GM12892 (cell line): ENCODE measurements at regions not wholly inside any gene's neighbourhood (a gene's known extent, or its start where the extent isn't known, plus 50 kb on each side); places are given as distances from the start of the nearest gene placed in this dataset.

Source experiments
- DNase-seq: peaks from one replicate; pipeline ENCODE4 v3.0.0; 2011; ENCODE audit not compliant: insufficient read length
- FAIRE-seq: peaks from 2 replicates; lab custom pipeline; 2011; peaks lifted over from hg19 to GRCh38; lab: Jason Lieb, UNC
- POLR2A ChIP-seq: IDR thresholded peaks from 2 replicates; pipeline ENCODE4 v1.6.1; 2011; ENCODE audit warnings: low read depth, low read length, control low read depth
- POLR2AphosphoS5 ChIP-seq: IDR thresholded peaks from 2 replicates; pipeline ENCODE4 v1.6.1; 2011; ENCODE audit warnings: low read depth, low read length, control low read depth
- TAF1 ChIP-seq: IDR thresholded peaks from 2 replicates; pipeline ENCODE4 v1.6.1; 2011; ENCODE audit warnings: low read depth, mild to moderate bottlenecking, control low read depth, low read length, borderline replicate concordance

GRCh38 chr1:81693316-81693715 is 107.4 kb upstream of the ADGRL2 start:
- no peak for DNase-seq
- no peak for FAIRE-seq
- no peak for TF ChIP-seq POLR2A
- TF ChIP-seq TAF1, result no peak
- TF ChIP-seq POLR2AphosphoS5, result no peak

DNA sequence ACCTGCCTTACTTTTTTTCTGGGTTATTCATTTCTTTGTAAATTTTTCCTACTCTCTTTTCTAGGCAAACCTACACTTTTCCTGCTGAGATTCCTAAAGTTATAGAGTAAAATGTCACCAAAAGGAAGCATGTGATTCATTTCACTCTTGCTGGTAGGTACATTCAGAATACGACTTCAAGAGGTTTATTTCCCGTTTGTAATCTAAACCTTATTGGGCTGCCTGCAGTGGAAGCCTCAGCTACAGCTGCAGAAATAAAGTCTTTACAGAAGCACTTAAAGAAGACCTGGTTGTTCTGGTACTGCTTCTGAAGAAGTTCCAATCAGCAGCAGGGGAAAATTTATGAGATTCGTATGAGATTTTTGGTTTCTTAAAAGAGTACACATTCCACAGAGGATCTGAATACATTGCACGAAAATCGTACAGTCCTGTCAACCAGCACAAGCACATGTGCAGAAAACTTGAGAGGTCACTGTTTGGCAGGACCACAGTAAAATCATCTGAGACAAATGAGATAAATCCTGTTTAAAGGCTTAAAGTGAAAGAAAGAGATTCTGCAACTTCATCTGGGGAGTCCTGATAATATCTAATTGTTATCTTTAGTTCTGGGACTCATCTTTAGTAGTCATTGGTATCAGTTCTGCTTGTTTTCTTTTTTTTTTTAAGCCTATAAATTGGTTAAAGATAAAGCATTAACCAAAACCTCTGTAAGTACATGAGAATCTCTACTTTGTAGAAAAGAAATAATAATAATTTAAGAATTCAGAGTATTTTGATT is 109.9 kb upstream of the ADGRL2 start:
- DNase-seq (no peak), FAIRE-seq (no peak)
- TF ChIP-seq TAF1, result no peak
- no peak for TF ChIP-seq POLR2A
- no peak for TF ChIP-seq POLR2AphosphoS5

- no peak for DNase-seq
- TF ChIP-seq TAF1, result no peak
- no peak for FAIRE-seq
Observed at GRCh38 chr1:81689531-81689941, 111.2 kb upstream of the ADGRL2 start.

- FAIRE-seq (no peak), DNase-seq (no peak)
- TF ChIP-seq POLR2A (no peak), POLR2AphosphoS5 (no peak), TAF1 (no peak)
Observed at GRCh38 chr1:81682490-81682889, 118.2 kb upstream of the ADGRL2 start.

GRCh38 chr1:81681601-81682266 is 119.0 kb upstream of the ADGRL2 start:
- TF ChIP-seq POLR2A (no peak), TAF1 (no peak), POLR2AphosphoS5 (no peak)
- DNase-seq, result no peak
- no peak for FAIRE-seq

- no peak for TF ChIP-seq POLR2A
- no peak for TF ChIP-seq POLR2AphosphoS5
- no peak for TF ChIP-seq TAF1
- FAIRE-seq (no peak), DNase-seq (no peak)
Observed at GRCh38 chr1:81681114-81681513, 119.6 kb upstream of the ADGRL2 start.

DNA sequence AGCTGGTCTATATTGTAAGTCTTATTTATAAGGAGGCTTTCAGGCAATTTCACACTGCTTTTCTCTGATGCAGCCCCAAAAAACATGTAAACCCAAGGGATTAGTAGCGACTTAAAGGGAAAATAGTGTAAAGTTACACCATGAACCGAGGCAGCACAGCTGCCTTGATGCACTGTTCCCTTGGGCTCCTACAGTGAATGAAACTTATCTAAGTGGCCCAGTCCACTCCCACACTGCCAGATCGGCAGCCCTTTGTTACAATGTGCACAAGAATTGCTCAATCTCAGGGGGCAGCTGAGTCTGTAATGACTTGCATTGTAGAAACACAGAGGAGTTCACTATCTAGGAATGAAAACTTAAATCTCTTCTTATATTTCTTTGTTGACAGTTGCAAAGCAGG is 120.8 kb upstream of the ADGRL2 start:
- FAIRE-seq (no peak), DNase-seq (no peak)
- no peak for TF ChIP-seq POLR2A
- no peak for TF ChIP-seq POLR2AphosphoS5
- no peak for TF ChIP-seq TAF1

DNA sequence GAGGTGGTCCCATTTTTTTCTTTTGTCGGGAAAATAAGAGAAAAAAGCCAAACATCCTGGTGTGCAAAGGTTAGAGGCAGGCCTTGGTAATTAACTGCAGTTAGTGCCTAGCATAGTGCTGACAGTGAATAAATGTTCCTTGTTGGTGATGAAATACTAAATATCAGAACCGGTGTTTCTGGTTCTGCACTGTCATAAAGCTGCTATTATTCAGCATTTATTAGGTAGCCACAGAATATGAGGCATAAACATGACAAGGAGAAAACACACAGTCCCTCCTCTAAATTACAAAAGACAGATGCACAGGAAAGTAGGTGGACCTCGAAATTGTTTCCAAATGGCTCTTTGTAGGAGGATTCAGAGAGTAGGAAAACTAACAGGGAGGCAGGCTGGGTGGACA is 122.0 kb upstream of the ADGRL2 start:
- TF ChIP-seq POLR2A (no peak), TAF1 (no peak), POLR2AphosphoS5 (no peak)
- FAIRE-seq (no peak), DNase-seq (no peak)

DNA sequence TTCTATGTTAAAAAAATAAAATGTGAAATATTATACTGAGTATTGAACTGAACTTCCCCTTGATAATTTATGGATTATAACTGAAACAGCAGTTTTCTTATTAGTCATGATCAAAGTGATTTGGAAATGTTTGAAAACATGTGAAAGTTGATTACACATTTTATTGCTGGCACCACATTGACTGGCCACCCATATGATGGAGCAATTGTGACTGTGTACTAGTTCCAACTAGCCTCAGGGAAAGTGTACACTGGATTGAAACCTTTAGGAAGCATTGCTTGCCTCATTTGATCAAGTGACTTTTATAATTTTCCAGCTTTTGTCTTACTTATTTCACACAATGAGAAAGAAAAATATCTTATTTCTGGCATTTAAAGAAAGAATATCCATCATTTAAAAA is 128.0 kb upstream of the ADGRL2 start:
- DNase-seq (no peak), FAIRE-seq (no peak)
- TF ChIP-seq TAF1 (no peak), POLR2AphosphoS5 (no peak), POLR2A (no peak)

- TF ChIP-seq POLR2A, result no peak
- no peak for TF ChIP-seq TAF1
- no peak for TF ChIP-seq POLR2AphosphoS5
- FAIRE-seq (no peak), DNase-seq (no peak)
Observed at GRCh38 chr1:81671038-81671437, 129.7 kb upstream of the ADGRL2 start.

DNA sequence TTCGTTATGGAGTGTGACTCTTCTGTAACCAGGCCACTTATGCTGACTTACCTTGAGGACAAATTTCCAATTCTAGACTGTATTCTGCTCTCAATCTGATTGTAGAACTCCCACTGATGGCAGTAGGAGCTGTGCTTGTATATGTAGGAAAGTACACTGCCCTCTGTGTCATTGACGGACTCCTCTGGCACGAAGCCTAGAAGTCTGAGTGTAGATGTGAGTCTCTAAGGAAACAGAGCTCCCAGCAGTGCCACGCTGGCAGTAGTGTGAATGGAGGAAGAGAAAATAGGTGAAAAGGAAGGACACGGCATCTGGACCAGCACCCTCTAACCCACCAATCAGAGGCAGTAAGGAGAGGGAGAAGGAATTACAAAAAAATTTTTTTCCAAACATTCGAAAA is 130.4 kb upstream of the ADGRL2 start:
- TF ChIP-seq TAF1 (no peak), POLR2AphosphoS5 (no peak), POLR2A (no peak)
- FAIRE-seq, result no peak
- no peak for DNase-seq

DNA sequence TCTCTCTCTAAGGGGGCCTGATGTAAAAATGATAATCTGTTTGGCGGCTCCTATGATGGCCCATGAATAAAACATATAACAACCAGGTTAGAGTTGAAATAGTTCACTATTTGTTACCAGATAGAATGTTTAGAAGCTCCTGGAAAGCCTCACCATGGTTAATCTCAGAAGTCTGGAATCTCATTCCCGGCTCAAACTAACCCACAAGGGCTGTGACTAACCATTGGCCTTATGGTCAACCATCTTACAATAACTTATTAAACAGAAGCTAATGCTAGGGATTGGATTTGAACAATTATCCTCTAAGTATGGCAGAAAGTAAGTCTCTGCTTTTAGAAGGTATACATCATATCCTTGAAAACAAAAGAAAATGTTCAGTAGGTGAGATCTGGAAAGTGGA is 134.1 kb upstream of the ADGRL2 start:
- DNase-seq, result no peak
- TF ChIP-seq POLR2AphosphoS5 (no peak), TAF1 (no peak), POLR2A (no peak)
- no peak for FAIRE-seq
